Parathyroid adenoma (tissue), 2 donors: ENCODE measurements at regions not wholly inside any gene's neighbourhood (a gene's known extent, or its start where the extent isn't known, plus 50 kb on each side); places are given as distances from the start of the nearest gene placed in this dataset.
"Not testable (repeated sequence)": the region's sequence is repeated elsewhere in the genome, so short reads cannot be mapped to it uniquely, and the experiment has no call there.

Experiments
- H2AFZ ChIP-seq: fragments of 300-600 bp; sonication (generic); one replicate; pipeline ENCODE4 v1.7.0; 2017; ENCODE audit warnings: antibody characterized with exemption, mild to moderate bottlenecking
- H3K27ac ChIP-seq: fragments of 300-600 bp; sonication (generic); one replicate; pipeline ENCODE4 v1.7.0; 2017
- H3K27me3 ChIP-seq: fragments of 300-600 bp; sonication (generic); one replicate; pipeline ENCODE4 v1.7.0; 2017; ENCODE audit warnings: low read length; ENCODE audit not compliant: control insufficient read depth, insufficient read depth
- H3K36me3 ChIP-seq: fragments of 300-600 bp; sonication (generic); one replicate; pipeline ENCODE4 v1.7.0; 2017; ENCODE audit warnings: low read length; ENCODE audit not compliant: control insufficient read depth, insufficient read depth
- H3K4me1 ChIP-seq: fragments of 300-600 bp; sonication (generic); one replicate; pipeline ENCODE4 v1.7.0; 2017; ENCODE audit warnings: control low read depth
- H3K4me2 ChIP-seq: fragments of 300-600 bp; sonication (generic); one replicate; pipeline ENCODE4 v1.7.0; 2017; ENCODE audit warnings: low read length
- H3K4me3 ChIP-seq: fragments of 300-600 bp; sonication (generic); one replicate; pipeline ENCODE4 v1.7.0; 2017; ENCODE audit warnings: low read depth, low read length
- H3K79me2 ChIP-seq: fragments of 300-600 bp; sonication (generic); one replicate; pipeline ENCODE4 v1.7.0; 2017; ENCODE audit warnings: control low read depth
- H3K9ac ChIP-seq: fragments of 300-600 bp; sonication (generic); one replicate; pipeline ENCODE4 v1.7.0; 2017; ENCODE audit warnings: mild to moderate bottlenecking
- H3K9me3 ChIP-seq: fragments of 300-600 bp; sonication (generic); one replicate; pipeline ENCODE4 v1.7.0; 2017; ENCODE audit warnings: low read length; ENCODE audit not compliant: control insufficient read depth
- CTCF ChIP-seq: fragments of 300-600 bp; sonication (generic); IDR thresholded peaks from one replicate; pipeline ENCODE4 v1.7.0; 2017; ENCODE audit warnings: antibody characterized with exemption, mild to moderate bottlenecking
- donor health status: primary hyperparathyroidism.

- Histone ChIP-seq H3K4me1 (no peaks in the 10 kb centered on the region), H3K4me3 (no peak overlapping the region), H3K36me3 (no peaks in the 10 kb centered on the region), H2AFZ (no peak overlapping the region), H3K27ac (no peak overlapping the region), H3K9me3 (no peaks in the 10 kb centered on the region), H3K9ac (no peak overlapping the region), H3K4me2 (no peak overlapping the region), H3K27me3 (no peaks in the 10 kb centered on the region), H3K79me2 (no peaks in the 10 kb centered on the region)
- no peak for TF ChIP-seq CTCF
These were observed 219.3 kb upstream of the TMEFF2 start for GRCh38 chr2:192413812-192414681.

GRCh38 chr2:192412866-192413265 lies 218.1 kb upstream of the TMEFF2 start:
- not testable (repeated sequence) for H2AFZ ChIP-seq, H3K79me2 ChIP-seq, H3K4me3 ChIP-seq, H3K4me2 ChIP-seq, H3K9ac ChIP-seq, H3K4me1 ChIP-seq, H3K27me3 ChIP-seq, H3K27ac ChIP-seq, H3K9me3 ChIP-seq, H3K36me3 ChIP-seq

GRCh38 chr2:192412394-192412793 lies 217.7 kb upstream of the TMEFF2 start:
- Histone ChIP-seq H3K4me2 (no peak overlapping the region), H3K9ac (no peak overlapping the region), H3K4me3 (no peak overlapping the region), H3K79me2 (no peaks in the 10 kb centered on the region), H3K27me3 (no peaks in the 10 kb centered on the region), H3K27ac (no peak overlapping the region), H3K36me3 (no peaks in the 10 kb centered on the region), H2AFZ (no peak overlapping the region), H3K9me3 (no peaks in the 10 kb centered on the region), H3K4me1 (no peaks in the 10 kb centered on the region)
- TF ChIP-seq CTCF = no peak

- no peak overlapping the region for H3K27ac ChIP-seq
- no peak for TF ChIP-seq CTCF
- H3K27me3 ChIP-seq = no peaks in the 10 kb centered on the region
- H3K79me2 ChIP-seq = no peaks in the 10 kb centered on the region
- no peaks in the 10 kb centered on the region for H3K36me3 ChIP-seq
- H3K4me2 ChIP-seq = no peak overlapping the region
- no peak overlapping the region for H3K9ac ChIP-seq
- H3K4me3 ChIP-seq = no peak overlapping the region
- no peaks in the 10 kb centered on the region for H3K9me3 ChIP-seq
- H2AFZ ChIP-seq = no peak overlapping the region
- H3K4me1 ChIP-seq = no peaks in the 10 kb centered on the region
These were observed 217.0 kb upstream of the TMEFF2 start for GRCh38 chr2:192411755-192412154.

- Histone ChIP-seq H3K4me2 (no peak overlapping the region), H3K9me3 (no peaks in the 10 kb centered on the region), H3K9ac (no peak overlapping the region), H3K36me3 (no peaks in the 10 kb centered on the region), H3K79me2 (no peaks in the 10 kb centered on the region), H3K4me3 (no peak overlapping the region), H3K27ac (no peak overlapping the region), H2AFZ (no peak overlapping the region), H3K4me1 (no peaks in the 10 kb centered on the region), H3K27me3 (no peaks in the 10 kb centered on the region)
- TF ChIP-seq CTCF = no peak
These were observed 215.6 kb upstream of the TMEFF2 start for GRCh38 chr2:192410319-192410718.
